Suprapubic skin (tissue), 4 donors: ENCODE measurements at regions not wholly inside any gene's neighbourhood (a gene's known extent, or its start where the extent isn't known, plus 50 kb on each side); places are given as distances from the start of the nearest gene placed in this dataset.

Source experiments
- DNase-seq, 2 donors: peaks; one replicate each; pipeline ENCODE4 v3.0.0-alpha.2; 2019; ENCODE audit warnings: low spot score in 2 of 2
- H3K27ac ChIP-seq: fragments of 200-600 bp; sonication (generic); one replicate; pipeline ENCODE4 v1.5.1; 2019
- H3K27me3 ChIP-seq: fragments of 200-600 bp; sonication (generic); one replicate; pipeline ENCODE4 v1.5.1; 2019
- H3K36me3 ChIP-seq: fragments of 200-600 bp; sonication (generic); one replicate; pipeline ENCODE4 v1.5.1; 2019
- H3K4me1 ChIP-seq: fragments of 200-600 bp; sonication (generic); one replicate; pipeline ENCODE4 v1.5.1; 2019
- H3K4me3 ChIP-seq: fragments of 200-600 bp; sonication (generic); one replicate; pipeline ENCODE4 v1.5.1; 2019; ENCODE audit warnings: mild to moderate bottlenecking
- H3K9me3 ChIP-seq: fragments of 200-600 bp; sonication (generic); one replicate; pipeline ENCODE4 v1.5.1; 2019
- CTCF ChIP-seq, 2 donors: fragments of 200-600 bp in 1 of 2; fragments of 450-650 bp in 1 of 2; sonication (generic) in 1 of 2; IDR thresholded peaks; one replicate each; pipeline ENCODE4 v1.5.1; 2016 to 2019; ENCODE audit warnings: antibody characterized with exemption in 2 of 2, mild to moderate bottlenecking in 1 of 2, moderate library complexity in 1 of 2
- EP300 ChIP-seq: sonication (generic); formaldehyde crosslinking; IDR thresholded peaks from one replicate; pipeline ENCODE4 v1.6.1; 2017; ENCODE audit warnings: antibody characterized with exemption
- POLR2A ChIP-seq, 2 donors: fragments of 450-650 bp; IDR thresholded peaks; one replicate each; pipeline ENCODE4 v1.6.1; 2017; ENCODE audit warnings: antibody characterized with exemption in 2 of 2, mild to moderate bottlenecking in 2 of 2, moderate library complexity in 2 of 2
- POLR2AphosphoS5 ChIP-seq, 3 donors: sonication (generic); formaldehyde crosslinking; IDR thresholded peaks; one replicate each; pipeline ENCODE4 v1.6.1; 2017; ENCODE audit warnings: antibody characterized with exemption in 3 of 3
- WGBS: methylation state at CpG from one replicate; pipeline ENCODE4 v1.1.5; 2018; 5-methylcytosine and 5-hydroxymethylcytosine counted together

DNA sequence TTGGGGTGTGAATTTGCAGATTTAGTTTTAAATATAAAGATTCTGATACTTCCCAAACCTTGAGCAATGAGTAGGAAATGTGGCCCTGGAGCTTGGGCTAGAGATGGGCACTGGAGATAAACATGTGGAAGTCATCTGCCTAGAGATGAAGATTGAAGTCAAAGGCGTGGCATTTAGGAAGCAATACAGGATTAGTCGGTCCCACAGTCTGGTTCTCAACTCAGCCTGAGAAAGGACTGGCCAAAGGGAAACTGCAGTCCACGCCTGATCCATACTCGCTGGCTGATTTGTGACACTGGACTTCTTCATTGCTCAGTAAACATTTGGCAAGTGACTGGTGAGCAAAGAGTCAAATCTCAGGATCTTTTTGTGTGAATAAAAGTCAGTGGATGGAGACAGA is 268.2 kb upstream of the ATP2B1 start:
- Histone ChIP-seq H3K36me3 (no peaks in the 10 kb centered on the region), H3K9me3 (no peaks in the 10 kb centered on the region), H3K4me1 (peaks cover 4% of the 10 kb centered on the region), H3K27ac (no peak overlapping the region), H3K27me3 (no peaks in the 10 kb centered on the region), H3K4me3 (no peak overlapping the region)
- no peak for DNase-seq
- WGBS: 69% methylated on average over 4 of the region's 4 CpGs
- TF ChIP-seq POLR2AphosphoS5 (IDR thresholded peaks at IDR 0.05) (no peak), EP300 (no peak), POLR2A (IDR thresholded peaks at IDR 0.05) (no peak), CTCF (IDR thresholded peaks at IDR 0.05) (no peak)

GRCh38 chr12:89975574-89975973 is 266.9 kb upstream of the ATP2B1 start:
- DNase-seq: no peak
- Histone ChIP-seq H3K27me3 (no peaks in the 10 kb centered on the region), H3K4me1 (peaks cover 8% of the 10 kb centered on the region), H3K9me3 (no peaks in the 10 kb centered on the region), H3K4me3 (no peak overlapping the region), H3K36me3 (no peaks in the 10 kb centered on the region), H3K27ac (no peak overlapping the region)
- WGBS: 93% methylated on average over 4 of the region's 4 CpGs
- no peak for TF ChIP-seq POLR2A (IDR thresholded peaks at IDR 0.05)
- no peak for TF ChIP-seq CTCF (IDR thresholded peaks at IDR 0.05)
- TF ChIP-seq EP300: no peak
- TF ChIP-seq POLR2AphosphoS5 (IDR thresholded peaks at IDR 0.05): no peak

GRCh38 chr12:89971880-89972279 is 263.2 kb upstream of the ATP2B1 start:
- TF ChIP-seq POLR2AphosphoS5 (IDR thresholded peaks at IDR 0.05): no peak
- no peak for TF ChIP-seq CTCF (IDR thresholded peaks at IDR 0.05)
- TF ChIP-seq POLR2A (IDR thresholded peaks at IDR 0.05): no peak
- TF ChIP-seq EP300: no peak
- Histone ChIP-seq H3K27me3 (no peaks in the 10 kb centered on the region), H3K36me3 (no peaks in the 10 kb centered on the region), H3K9me3 (no peaks in the 10 kb centered on the region), H3K4me3 (no peak overlapping the region), H3K4me1 (peaks cover 8% of the 10 kb centered on the region), H3K27ac (no peak overlapping the region)
- DNase-seq: no peak

DNA sequence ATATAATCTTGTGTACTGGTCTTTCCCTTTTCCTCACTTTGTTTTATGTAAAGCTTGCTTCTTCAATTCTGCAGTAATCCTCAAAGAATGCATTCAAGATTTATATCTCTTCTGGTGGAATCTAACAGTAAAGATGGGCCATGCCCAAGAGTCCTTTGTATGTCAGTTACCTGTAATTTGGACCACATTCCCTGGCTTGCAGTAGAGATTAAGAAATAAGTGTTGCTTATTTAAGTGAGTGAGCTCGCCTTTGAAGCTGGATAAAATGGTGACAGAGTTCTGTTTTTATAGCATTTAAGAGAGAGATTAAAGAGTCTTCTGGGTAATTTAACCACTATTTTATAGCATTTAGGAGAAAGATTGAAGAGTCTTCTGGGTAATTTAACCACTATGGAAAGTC is 262.1 kb upstream of the ATP2B1 start:
- Histone ChIP-seq H3K4me3 (no peak overlapping the region), H3K4me1 (peaks cover 8% of the 10 kb centered on the region), H3K27me3 (no peaks in the 10 kb centered on the region), H3K27ac (no peak overlapping the region), H3K36me3 (no peaks in the 10 kb centered on the region), H3K9me3 (no peaks in the 10 kb centered on the region)
- DNase-seq: no peak
- no peak for TF ChIP-seq CTCF (IDR thresholded peaks at IDR 0.05)
- no peak for TF ChIP-seq POLR2A (IDR thresholded peaks at IDR 0.05)
- TF ChIP-seq EP300: no peak
- no peak for TF ChIP-seq POLR2AphosphoS5 (IDR thresholded peaks at IDR 0.05)
- WGBS: 59% methylated on average over 1 of the region's 1 CpG

DNA sequence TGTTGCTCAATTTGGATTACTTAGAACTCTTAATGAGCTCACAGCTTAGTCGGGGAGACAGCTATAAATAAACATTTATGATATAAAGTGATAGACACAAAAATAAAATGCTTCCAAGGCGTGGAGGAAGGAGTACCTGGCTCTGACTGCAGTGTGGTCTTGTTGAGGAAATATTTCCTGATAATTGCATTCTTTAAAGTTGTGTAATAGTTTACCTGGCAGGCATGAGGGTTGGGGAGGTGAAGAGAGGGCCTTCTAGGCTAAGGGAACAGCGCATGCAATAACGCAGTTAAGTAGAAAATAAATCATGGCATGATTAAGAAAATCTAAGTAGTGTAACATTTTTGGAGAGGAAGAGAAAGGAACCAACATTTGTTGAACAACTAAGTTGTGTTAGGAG is 260.5 kb upstream of the ATP2B1 start:
- H3K4me1 ChIP-seq: peaks cover 8% of the 10 kb centered on the region
- no peaks in the 10 kb centered on the region for H3K36me3 ChIP-seq
- H3K4me3 ChIP-seq: no peak overlapping the region
- no peaks in the 10 kb centered on the region for H3K9me3 ChIP-seq
- WGBS: 50% methylated on average over 4 of the region's 4 CpGs
- H3K27ac ChIP-seq: no peak overlapping the region
- DNase-seq: no peak
- no peak for TF ChIP-seq EP300
- TF ChIP-seq POLR2A (IDR thresholded peaks at IDR 0.05): no peak
- no peak for TF ChIP-seq CTCF (IDR thresholded peaks at IDR 0.05)
- TF ChIP-seq POLR2AphosphoS5 (IDR thresholded peaks at IDR 0.05): no peak
- H3K27me3 ChIP-seq: no peaks in the 10 kb centered on the region
